Neural cell (in vitro differentiated cells): ENCODE measurements at regions not wholly inside any gene's neighbourhood (a gene's known extent, or its start where the extent isn't known, plus 50 kb on each side); places are given as distances from the start of the nearest gene placed in this dataset.

Source experiments
- CTCF ChIP-seq: fragments of 450-650 bp; IDR thresholded peaks from 2 replicates; pipeline ENCODE4 v1.5.1; 2014; ENCODE audit warnings: antibody characterized with exemption, mild to moderate bottlenecking, moderate library complexity; ENCODE audit not compliant: poor library complexity, severe bottlenecking
- POLR2AphosphoS5 ChIP-seq: IDR thresholded peaks from 2 replicates; pipeline ENCODE4 v1.6.1; 2012
- RAD21 ChIP-seq: fragments of 450-650 bp; conservative IDR thresholded peaks from 2 replicates; pipeline ENCODE4 v1.6.1; 2014; ENCODE audit warnings: antibody characterized with exemption, mild to moderate bottlenecking, moderate library complexity

- no peak for TF ChIP-seq CTCF
- no peak for TF ChIP-seq POLR2AphosphoS5
- no peak for TF ChIP-seq RAD21
Measured at GRCh38 chr5:153342487-153342886, 148.0 kb upstream of the GRIA1 start.
